Body of pancreas (tissue), 4 donors: ENCODE measurements at regions not wholly inside any gene's neighbourhood (a gene's known extent, or its start where the extent isn't known, plus 50 kb on each side); places are given as distances from the start of the nearest gene placed in this dataset.

ENCODE experiments used
- CTCF ChIP-seq, 7 experiments: fragments of 450-650 bp in 4 of 7; fragments of 200-600 bp in 3 of 7; sonication (generic) in 3 of 7; IDR thresholded peaks; one replicate each; pipeline ENCODE4 v1.5.1; 2016 to 2019; ENCODE audit warnings: antibody characterized with exemption in 7 of 7
- POLR2A ChIP-seq, 3 donors: fragments of 450-650 bp; IDR thresholded peaks; one replicate each; pipeline ENCODE4 v1.6.1; 2016; ENCODE audit warnings: antibody characterized with exemption in 3 of 3, mild to moderate bottlenecking in 2 of 3

DNA sequence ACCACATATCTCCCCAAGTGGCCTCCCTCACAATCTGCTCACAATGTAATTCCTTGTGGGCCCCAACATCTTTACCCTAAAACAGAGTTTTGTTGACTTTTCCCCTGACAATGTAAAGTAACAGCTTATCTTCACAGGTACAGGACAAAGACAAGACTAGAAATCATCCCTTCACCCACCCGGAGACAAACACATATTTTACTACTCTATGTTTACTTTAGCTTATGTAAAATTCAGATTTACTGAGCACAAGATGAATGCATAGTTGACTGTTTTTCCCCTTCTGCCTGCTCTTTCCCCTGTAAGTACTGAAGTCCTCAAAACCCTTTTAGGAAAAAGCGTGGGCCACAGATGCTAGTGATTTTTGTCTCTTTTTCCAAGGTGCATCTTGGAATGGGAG, 61.0 kb downstream of the RPP21 start:
- TF ChIP-seq CTCF (IDR thresholded peaks at IDR 0.05) (no peak), POLR2A (IDR thresholded peaks at IDR 0.05) (no peak)
